DMS79 treated with DMSO at 0.1 percent for 48 hours (cell line): ENCODE measurements at regions not wholly inside any gene's neighbourhood (a gene's known extent, or its start where the extent isn't known, plus 50 kb on each side); places are given as distances from the start of the nearest gene placed in this dataset.

Source experiments
- DNase-seq: peaks from one replicate; lab custom pipeline; 2025; lab: John Stamatoyannopoulos, UW

GRCh38 chr1:22376546-22376945, 75.1 kb upstream of the ZBTB40 start:
- no peak for DNase-seq

- DNase-seq, result no peak
Observed at GRCh38 chr1:22376976-22377375, 74.7 kb upstream of the ZBTB40 start.

- DNase-seq, result no peak
Observed at GRCh38 chr1:22379566-22379965, 72.1 kb upstream of the ZBTB40 start.

GRCh38 chr1:22380024-22380785, 71.4 kb upstream of the ZBTB40 start:
- DNase-seq, result no peak

DNA sequence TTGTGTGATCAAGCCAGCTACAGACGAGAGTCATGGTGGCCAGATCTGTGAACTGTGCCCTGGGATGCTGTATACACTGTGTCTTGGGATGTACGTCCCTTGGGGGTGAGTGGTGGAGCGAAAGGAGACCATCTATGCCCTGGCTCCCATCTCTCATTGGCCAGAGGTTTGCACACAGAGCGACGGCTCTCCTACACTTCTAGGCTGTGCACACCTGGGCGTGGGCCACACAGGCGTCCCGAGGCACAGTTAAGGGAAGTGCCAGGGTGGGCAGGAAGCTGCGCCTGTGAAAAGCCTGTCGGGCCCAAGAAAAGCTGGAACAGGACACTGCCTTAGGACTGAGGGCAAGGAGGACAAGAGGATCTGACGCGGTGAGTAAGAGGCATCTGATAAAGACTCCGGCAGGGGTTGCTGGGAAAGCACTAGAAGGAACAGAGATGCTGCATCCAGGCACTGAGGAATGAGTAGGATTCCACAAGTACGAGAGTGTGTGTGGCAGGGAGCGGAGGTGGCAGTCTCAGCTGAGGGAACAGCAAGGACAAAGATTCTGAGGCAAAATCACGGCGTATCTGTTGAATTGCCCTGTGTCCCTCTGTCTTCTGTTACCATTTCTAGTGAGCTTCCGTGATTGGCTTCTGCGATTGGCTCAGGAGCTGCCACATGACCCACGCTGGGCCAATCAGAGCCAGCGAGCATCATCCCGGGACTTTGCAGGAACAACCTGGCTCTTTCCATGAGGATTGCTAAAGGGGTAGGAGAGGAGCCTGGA, 67.9 kb upstream of the ZBTB40 start:
- no peak for DNase-seq

DNA sequence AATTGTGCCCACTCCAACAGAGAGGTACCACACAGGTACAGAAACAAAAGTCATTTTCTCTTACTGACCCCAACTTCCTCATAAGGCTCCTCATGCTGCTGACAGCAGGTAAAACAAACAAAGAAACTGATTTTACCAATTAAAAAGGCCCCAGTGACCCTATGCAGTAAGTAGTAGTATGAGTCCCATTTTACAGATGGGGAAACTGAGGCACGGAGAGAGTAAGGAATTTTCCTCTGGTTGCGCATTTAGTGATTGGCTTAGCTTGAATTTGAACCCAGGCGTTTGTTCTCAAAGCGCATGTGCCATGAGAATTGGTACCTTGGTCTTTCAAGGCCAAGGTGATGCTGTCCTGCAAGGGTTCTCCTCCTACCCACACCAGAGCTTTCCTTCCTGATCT, 66.1 kb upstream of the ZBTB40 start:
- DNase-seq, result no peak

DNA sequence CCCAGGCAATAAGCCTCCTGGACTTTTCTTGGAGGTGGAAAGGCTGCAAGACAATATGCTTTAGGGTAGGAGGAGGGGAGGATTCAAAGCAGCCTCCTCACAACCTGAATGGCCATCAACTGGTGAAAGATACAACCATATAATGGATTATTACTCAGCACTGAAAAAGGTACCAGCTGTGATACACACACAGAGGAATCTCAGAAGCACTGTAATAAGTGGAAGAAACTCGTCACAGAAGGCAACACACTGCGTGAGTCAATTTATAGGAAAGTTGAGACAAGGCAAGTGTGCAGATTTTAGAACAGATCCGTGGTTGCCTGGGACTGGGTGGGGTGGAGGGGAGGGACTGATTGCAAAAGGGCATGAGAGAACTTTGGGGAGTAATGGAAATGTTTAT, 64.9 kb upstream of the ZBTB40 start:
- no peak for DNase-seq

GRCh38 chr1:22387919-22388580, 63.6 kb upstream of the ZBTB40 start:
- no peak for DNase-seq

DNA sequence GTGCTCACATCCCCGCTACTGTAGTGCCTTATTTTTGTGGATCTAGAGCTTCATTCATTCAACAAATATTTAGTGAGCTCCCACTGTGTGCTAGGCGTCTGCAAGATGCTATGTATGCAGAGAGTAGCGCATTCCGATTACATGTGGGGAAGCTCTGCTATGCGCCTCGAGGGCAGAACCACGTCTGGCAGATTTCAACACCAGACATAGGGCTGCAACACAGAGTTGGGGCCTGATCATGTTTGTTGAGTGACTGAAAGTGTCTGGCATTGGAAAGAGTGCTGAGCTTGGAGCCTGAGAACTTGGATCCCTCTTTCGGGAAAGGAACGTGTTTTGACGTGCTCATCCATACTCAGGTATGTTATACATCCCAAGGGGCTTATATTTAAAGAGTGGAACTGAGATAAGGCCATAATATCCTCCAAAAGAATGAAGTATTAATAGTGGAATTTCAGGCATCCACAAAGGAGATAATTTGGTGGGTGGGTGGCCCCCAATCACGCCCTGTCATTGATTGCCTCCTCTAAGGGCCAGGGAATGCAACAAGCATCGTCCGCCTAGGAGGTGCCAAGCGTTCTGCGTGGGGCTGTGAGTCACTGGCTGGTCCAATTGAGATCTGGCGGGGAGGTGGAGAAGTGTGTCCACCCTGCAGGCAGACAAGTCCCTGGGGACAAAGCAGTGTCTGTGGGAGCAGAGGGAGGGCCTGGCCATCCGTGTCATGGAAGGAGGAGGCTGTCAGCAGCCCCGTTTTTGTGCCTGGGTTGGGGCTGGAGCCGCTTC, 62.8 kb upstream of the ZBTB40 start:
- DNase-seq, result no peak

DNA sequence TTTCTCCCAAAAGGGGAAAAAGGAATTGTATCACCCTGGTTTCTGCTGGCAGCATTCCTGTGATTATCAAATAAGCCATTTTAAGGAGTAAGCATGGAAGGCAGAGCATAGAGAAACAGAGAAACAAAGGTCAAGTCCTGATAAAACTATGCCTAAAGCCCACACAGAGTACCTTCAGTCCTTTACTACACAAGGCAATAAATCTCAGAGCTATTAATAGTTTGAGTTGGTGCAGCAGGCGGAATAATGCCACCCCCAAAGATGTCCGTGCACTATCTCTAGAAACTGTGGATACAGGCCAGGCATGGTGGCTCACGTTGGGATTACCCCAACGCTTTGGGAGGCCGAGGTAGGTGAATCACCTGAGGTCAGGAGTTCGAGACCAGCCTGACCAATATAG, 58.1 kb upstream of the ZBTB40 start:
- no peak for DNase-seq

GRCh38 chr1:22398656-22399420, 52.8 kb upstream of the ZBTB40 start:
- no peak for DNase-seq

GRCh38 chr1:22399421-22400091, 52.1 kb upstream of the ZBTB40 start:
- no peak for DNase-seq
